BLaER1 treated with 17β-estradiol and CSF1 and Interleukin-3, amounts not matched to agents 10 nM and 100 nM (cell line): ENCODE measurements at regions not wholly inside any gene's neighbourhood (a gene's known extent, or its start where the extent isn't known, plus 50 kb on each side); places are given as distances from the start of the nearest gene placed in this dataset.
"Not testable (repeated sequence)": the region's sequence is repeated elsewhere in the genome, so short reads cannot be mapped to it uniquely, and the experiment has no call there.

Experiments
- H3K27ac ChIP-seq, 11 experiments: shearing (Covaris generic); formaldehyde crosslinking; 2 replicates each; pipeline ENCODE4 v1.8.1; 2022
- H3K27me3 ChIP-seq, 11 experiments: shearing (Covaris generic); formaldehyde crosslinking; 2 replicates each; pipeline ENCODE4 v1.8.1; 2022
- H3K36me3 ChIP-seq, 11 experiments: shearing (Covaris generic); formaldehyde crosslinking; 2 replicates each; pipeline ENCODE4 v1.8.1; 2022
- H3K4me1 ChIP-seq, 10 experiments: shearing (Covaris generic); formaldehyde crosslinking; 2 replicates each; pipeline ENCODE4 v1.8.1; 2022
- H3K4me2 ChIP-seq, 11 experiments: shearing (Covaris generic); formaldehyde crosslinking; 2 replicates each; pipeline ENCODE4 v1.8.1; 2022
- H3K4me3 ChIP-seq, 10 experiments: shearing (Covaris generic); formaldehyde crosslinking; 2 replicates each; pipeline ENCODE4 v1.8.1; 2022
- H3K9ac ChIP-seq, 11 experiments: shearing (Covaris generic); formaldehyde crosslinking; 2 replicates each; pipeline ENCODE4 v1.8.1; 2022
- H3K9me3 ChIP-seq, 11 experiments: shearing (Covaris generic); formaldehyde crosslinking; replicated peaks in 1 of 11; 2 replicates each; pipeline ENCODE4 v1.8.1; 2022
- H4K20me1 ChIP-seq, 11 experiments: shearing (Covaris generic); formaldehyde crosslinking; 2 replicates each; pipeline ENCODE4 v1.8.1; 2022
- Cebpa-rat ChIP-seq, 11 experiments: shearing (Covaris generic); IDR thresholded peaks; 2 replicates each; pipeline ENCODE4 v1.8.1; 2022

DNA sequence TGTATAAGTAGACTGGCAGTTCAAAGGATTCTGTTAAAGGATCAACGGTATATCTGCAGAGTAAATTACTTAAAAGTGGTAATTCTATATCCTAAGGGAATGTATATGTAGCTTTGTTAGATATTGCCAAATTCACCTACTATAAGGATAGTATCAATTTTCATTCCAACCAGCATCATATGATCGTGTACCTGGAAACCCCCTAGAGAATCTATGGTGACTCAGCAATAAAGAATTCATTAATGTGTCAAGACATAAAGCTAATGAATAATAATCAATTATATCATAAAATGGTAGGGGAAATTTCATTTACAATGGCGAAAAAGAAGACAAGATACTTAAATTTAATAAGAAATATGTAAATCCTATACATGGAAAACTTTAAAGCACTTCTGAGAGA is 234.1 kb upstream of the ACTBL2 start:
- no peaks in the 10 kb centered on the region for H3K36me3 ChIP-seq
- peaks cover 0 to 14% (median 8%) of the 10 kb centered on the region in 10 experiments; a peak in 9 of 20 replicates for H3K4me1 ChIP-seq
- H3K9me3 ChIP-seq: peaks cover 6 to 7% (median 6%) of the 10 kb centered on the region in 11 experiments; a peak in 16 of 22 replicates
- no peak overlapping the region for H3K4me2 ChIP-seq
- TF ChIP-seq Cebpa-rat (IDR thresholded peaks at IDR 0.05): no peak
- H3K27me3 ChIP-seq: no peaks in the 10 kb centered on the region
- H3K4me3 ChIP-seq: no peak overlapping the region
- no peaks in the 10 kb centered on the region for H4K20me1 ChIP-seq
- H3K27ac ChIP-seq: no peak overlapping the region
- no peak overlapping the region for H3K9ac ChIP-seq

DNA sequence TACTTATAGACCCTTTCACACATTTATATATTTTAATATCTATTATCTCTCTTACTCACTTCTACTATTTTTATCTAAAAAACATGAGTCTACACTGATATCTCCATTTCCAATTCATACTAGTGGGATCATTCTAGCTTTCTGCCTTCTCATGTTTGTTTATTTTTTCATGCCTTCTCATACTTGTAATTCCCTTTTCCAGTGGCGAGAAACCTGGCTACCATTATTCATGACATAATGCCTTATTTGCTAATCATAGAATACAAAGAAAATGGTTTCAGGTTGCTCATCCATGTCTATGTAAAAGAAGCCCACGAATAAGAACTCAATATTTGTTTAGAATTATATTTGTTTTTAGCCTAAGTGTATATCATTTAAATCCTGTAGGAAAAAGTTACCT is 232.7 kb upstream of the ACTBL2 start:
- Histone ChIP-seq H3K36me3 (no peaks in the 10 kb centered on the region), H3K4me2 (no peak overlapping the region), H3K9ac (no peak overlapping the region), H3K4me3 (no peak overlapping the region), H3K9me3 (peaks cover 6 to 7% (median 6%) of the 10 kb centered on the region in 11 experiments; a peak in 16 of 22 replicates), H3K27me3 (no peaks in the 10 kb centered on the region), H3K27ac (no peak overlapping the region), H4K20me1 (no peaks in the 10 kb centered on the region), H3K4me1 (peaks cover 0 to 14% (median 8%) of the 10 kb centered on the region in 10 experiments; a peak in 8 of 20 replicates)
- no peak for TF ChIP-seq Cebpa-rat (IDR thresholded peaks at IDR 0.05)

DNA sequence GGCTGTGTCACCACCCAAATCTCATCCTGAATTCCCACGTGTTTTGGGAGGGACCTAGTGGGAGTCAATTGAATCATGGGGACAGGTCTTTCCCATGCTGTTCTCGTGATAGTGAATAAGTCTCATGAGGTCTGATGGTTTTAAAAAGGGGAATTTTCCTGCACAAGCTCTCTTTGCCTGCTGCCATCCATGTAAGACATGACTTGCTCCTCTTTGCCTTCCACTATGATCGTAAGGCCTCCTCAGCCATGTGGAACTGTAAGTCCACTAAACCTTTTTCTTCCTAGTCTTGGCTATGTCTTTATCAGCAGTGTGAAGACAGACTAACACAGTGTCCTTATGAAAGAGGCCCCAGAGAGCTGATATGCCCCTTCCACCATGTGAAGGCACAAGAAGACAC is 230.9 kb upstream of the ACTBL2 start:
- not testable (repeated sequence) for H3K9ac ChIP-seq, H4K20me1 ChIP-seq, H3K36me3 ChIP-seq, H3K4me3 ChIP-seq, H3K27ac ChIP-seq, H3K27me3 ChIP-seq, H3K4me2 ChIP-seq
- Histone ChIP-seq H3K4me1 (peaks cover 0 to 11% (median 7%) of the 10 kb centered on the region in 10 experiments; a peak in 8 of 20 replicates), H3K9me3 (peaks cover 6 to 14% (median 7%) of the 10 kb centered on the region in 11 experiments; a peak in 16 of 22 replicates)

DNA sequence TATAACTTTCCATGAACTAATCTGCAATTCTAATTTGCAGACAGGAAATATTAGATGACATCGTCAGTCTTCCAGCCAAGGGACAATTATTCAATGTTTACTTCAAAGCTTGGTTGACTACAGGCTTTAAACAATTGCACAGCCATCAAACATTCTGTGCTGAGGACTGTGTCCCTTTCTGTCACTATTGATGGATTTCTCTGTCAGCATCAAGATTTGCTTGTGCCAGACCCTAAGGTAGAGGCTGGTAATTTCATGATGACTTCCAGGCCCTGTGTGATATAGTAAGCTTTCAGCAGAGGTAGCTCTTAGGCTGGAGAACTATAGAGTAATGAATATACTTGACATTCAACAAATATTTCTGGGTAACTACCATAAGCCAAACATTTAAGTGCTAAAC is 229.3 kb upstream of the ACTBL2 start:
- Histone ChIP-seq H3K4me3 (no peak overlapping the region), H4K20me1 (no peaks in the 10 kb centered on the region), H3K4me1 (no peaks in the 10 kb centered on the region), H3K9me3 (peaks cover 6 to 17% (median 7%) of the 10 kb centered on the region in 11 experiments; a peak in 16 of 22 replicates), H3K9ac (no peak overlapping the region), H3K36me3 (no peaks in the 10 kb centered on the region), H3K27me3 (no peaks in the 10 kb centered on the region), H3K4me2 (no peak overlapping the region), H3K27ac (no peak overlapping the region)
- no peak for TF ChIP-seq Cebpa-rat (IDR thresholded peaks at IDR 0.05)

DNA sequence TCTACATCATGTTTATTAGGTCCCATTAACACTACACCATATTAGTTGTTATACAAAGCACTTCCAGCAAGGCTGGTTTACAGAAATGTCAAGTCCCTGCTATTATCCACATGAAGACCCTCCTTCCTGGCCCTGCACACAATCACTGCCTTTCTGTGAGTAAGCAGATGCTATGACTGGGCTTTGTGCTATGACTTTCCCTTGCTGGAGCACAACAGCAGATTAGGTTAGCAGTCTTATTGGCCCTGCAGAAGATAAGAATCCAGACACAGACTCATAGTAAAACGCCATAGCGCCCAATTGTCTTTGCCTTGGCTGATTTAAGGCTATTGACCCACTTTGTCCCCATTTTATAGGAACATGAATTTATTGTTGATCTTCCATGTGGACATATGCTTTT is 228.9 kb upstream of the ACTBL2 start:
- no peak overlapping the region for H3K9ac ChIP-seq
- peaks cover 6 to 17% (median 7%) of the 10 kb centered on the region in 11 experiments; a peak in 16 of 22 replicates for H3K9me3 ChIP-seq
- no peaks in the 10 kb centered on the region for H4K20me1 ChIP-seq
- no peak overlapping the region for H3K4me2 ChIP-seq
- TF ChIP-seq Cebpa-rat (IDR thresholded peaks at IDR 0.05): no peak
- H3K27me3 ChIP-seq: no peaks in the 10 kb centered on the region
- H3K4me1 ChIP-seq: no peaks in the 10 kb centered on the region
- H3K4me3 ChIP-seq: no peak overlapping the region
- no peaks in the 10 kb centered on the region for H3K36me3 ChIP-seq
- no peak overlapping the region for H3K27ac ChIP-seq

DNA sequence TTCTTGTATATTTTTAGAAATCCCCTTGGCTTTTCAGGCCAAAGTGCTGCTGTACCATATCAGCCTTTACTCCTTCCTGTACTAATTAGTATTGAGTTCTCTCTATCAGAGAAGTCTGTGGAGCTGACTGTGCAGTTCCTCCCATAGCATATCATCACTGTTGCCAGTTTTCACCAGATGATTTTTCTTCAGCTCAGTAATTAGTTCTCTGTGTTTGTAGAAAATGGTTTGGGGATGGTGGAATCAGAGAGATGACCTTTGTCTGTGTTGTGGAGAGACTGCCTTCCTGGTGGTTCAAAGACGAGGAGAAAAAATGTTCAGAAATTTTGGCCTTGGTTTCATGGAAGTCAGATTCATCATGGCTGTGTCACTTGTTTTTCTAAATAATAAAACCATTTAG is 227.5 kb upstream of the ACTBL2 start:
- Histone ChIP-seq H3K36me3 (no peaks in the 10 kb centered on the region), H3K27ac (no peak overlapping the region), H3K9ac (no peak overlapping the region), H3K4me2 (no peak overlapping the region), H3K4me3 (no peak overlapping the region), H3K9me3 (peaks cover 6 to 17% (median 7%) of the 10 kb centered on the region in 11 experiments; a peak in 16 of 22 replicates), H3K4me1 (peaks cover 0 to 6% (median 0%) of the 10 kb centered on the region in 10 experiments; a peak in 2 of 20 replicates), H4K20me1 (no peaks in the 10 kb centered on the region), H3K27me3 (no peaks in the 10 kb centered on the region)
- no peak for TF ChIP-seq Cebpa-rat (IDR thresholded peaks at IDR 0.05)

DNA sequence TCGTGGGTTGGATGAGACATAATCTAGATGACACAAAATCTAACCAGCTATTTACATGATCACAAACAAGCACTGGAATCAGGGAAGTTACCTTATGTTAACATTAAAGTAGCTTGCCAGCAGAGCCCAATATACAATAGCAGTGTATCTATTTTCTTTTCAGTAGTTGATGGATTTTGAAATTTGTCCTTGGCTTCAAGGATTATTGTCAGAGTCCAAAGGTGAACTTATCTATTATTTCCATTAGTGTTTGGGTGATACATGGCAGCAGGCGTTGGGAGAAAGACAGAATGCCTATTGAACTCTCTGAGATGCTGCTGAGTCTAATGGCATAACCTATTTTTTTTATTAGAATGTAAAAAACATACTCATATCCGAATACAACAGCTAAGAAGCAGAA is 223.2 kb upstream of the ACTBL2 start:
- Histone ChIP-seq H4K20me1 (no peaks in the 10 kb centered on the region), H3K4me2 (0 out of 22 replicates have a peak overlapping the region, but pooled peaks of 2 of the 11 experiments have one; percentile 5 to 12), H3K27me3 (no peaks in the 10 kb centered on the region), H3K9ac (no peak overlapping the region), H3K4me1 (peaks cover 0 to 6% (median 0%) of the 10 kb centered on the region in 10 experiments; a peak in 2 of 20 replicates), H3K36me3 (no peaks in the 10 kb centered on the region), H3K4me3 (no peak overlapping the region), H3K27ac (no peak overlapping the region), H3K9me3 (peaks cover 0 to 10% (median 0%) of the 10 kb centered on the region in 11 experiments; a peak in 1 of 22 replicates)
- TF ChIP-seq Cebpa-rat (IDR thresholded peaks at IDR 0.05): no peak

DNA sequence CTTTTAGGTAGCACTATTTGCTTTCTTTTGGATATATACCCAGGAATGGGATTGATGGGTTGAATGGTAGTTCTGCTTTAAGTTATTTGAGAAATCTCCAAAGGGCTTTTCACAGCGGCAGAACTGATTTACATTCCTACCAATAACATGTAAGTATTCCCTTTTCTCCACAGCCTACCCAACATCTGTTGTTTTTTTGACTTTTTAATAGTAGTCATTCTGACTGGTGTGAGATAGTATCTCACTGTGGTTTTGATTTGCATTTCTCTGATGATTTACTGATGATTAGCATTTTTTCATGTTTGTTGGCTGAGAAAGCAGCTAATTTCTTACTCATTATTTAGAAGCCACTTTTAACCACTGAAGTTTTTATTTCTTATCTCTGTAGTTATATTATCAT is 221.1 kb upstream of the ACTBL2 start:
- no peaks in the 10 kb centered on the region for H3K36me3 ChIP-seq
- H3K27me3 ChIP-seq: no peaks in the 10 kb centered on the region
- TF ChIP-seq Cebpa-rat (IDR thresholded peaks at IDR 0.05): no peak
- peaks cover 0 to 5% (median 0%) of the 10 kb centered on the region in 11 experiments; a peak in 1 of 22 replicates for H3K9me3 ChIP-seq
- no peak overlapping the region for H3K4me3 ChIP-seq
- no peaks in the 10 kb centered on the region for H4K20me1 ChIP-seq
- no peak overlapping the region for H3K27ac ChIP-seq
- no peak overlapping the region for H3K4me2 ChIP-seq
- peaks cover 0 to 6% (median 0%) of the 10 kb centered on the region in 10 experiments; a peak in 2 of 20 replicates for H3K4me1 ChIP-seq
- no peak overlapping the region for H3K9ac ChIP-seq

DNA sequence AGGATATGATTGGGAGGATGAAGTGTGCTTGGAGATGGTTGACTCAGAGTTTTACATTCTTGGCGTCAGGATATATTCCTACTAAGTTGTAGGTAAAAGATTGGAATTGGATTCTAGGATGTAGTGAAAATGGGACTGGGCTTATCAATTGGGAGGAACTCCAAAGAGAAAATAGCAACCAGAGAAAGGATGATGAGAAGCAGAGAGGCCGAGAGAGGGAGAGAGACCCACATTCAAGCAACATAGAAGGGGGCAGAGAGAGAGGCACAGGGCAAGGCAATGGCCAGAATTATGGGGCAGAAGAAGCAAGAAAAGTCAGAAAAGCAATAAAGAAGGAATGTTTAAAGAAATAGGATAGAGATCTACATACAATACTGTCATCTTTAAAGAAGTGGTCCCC is 217.9 kb upstream of the ACTBL2 start:
- no peak for TF ChIP-seq Cebpa-rat (IDR thresholded peaks at IDR 0.05)
- no peak overlapping the region for H3K4me3 ChIP-seq
- no peaks in the 10 kb centered on the region for H4K20me1 ChIP-seq
- H3K27me3 ChIP-seq: no peaks in the 10 kb centered on the region
- H3K27ac ChIP-seq: no peak overlapping the region
- peaks cover 0 to 1% (median 0%) of the 10 kb centered on the region in 10 experiments; a peak in 1 of 20 replicates for H3K4me1 ChIP-seq
- H3K9me3 ChIP-seq: no peaks in the 10 kb centered on the region
- no peak overlapping the region for H3K9ac ChIP-seq
- H3K4me2 ChIP-seq: no peak overlapping the region
- no peaks in the 10 kb centered on the region for H3K36me3 ChIP-seq

DNA sequence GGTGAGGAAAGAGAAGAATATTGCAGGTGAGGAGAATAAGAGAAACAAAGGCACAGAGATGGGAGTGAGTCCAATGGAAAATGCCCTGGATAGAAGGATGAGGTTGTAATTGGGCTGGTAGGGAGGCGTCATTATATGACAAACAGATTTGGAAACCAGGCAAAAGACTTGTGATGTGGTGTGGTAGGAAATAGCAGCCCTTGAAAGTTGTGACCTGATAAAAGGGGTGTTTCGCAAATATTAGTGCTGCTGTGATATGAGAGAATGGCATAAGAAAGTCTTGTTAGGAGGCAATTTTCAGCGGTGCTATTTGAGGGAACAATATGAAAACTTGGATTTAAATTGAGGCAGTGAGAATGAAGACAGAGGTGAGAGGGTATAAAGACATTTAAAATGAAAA is 217.5 kb upstream of the ACTBL2 start:
- no peak overlapping the region for H3K4me2 ChIP-seq
- no peaks in the 10 kb centered on the region for H3K9me3 ChIP-seq
- H3K27me3 ChIP-seq: no peaks in the 10 kb centered on the region
- H3K36me3 ChIP-seq: no peaks in the 10 kb centered on the region
- H3K4me3 ChIP-seq: no peak overlapping the region
- TF ChIP-seq Cebpa-rat (IDR thresholded peaks at IDR 0.05): no peak
- H4K20me1 ChIP-seq: no peaks in the 10 kb centered on the region
- H3K4me1 ChIP-seq: no peaks in the 10 kb centered on the region
- H3K9ac ChIP-seq: no peak overlapping the region
- H3K27ac ChIP-seq: no peak overlapping the region
